GM23338 (cell line): ENCODE measurements at regions not wholly inside any gene's neighbourhood (a gene's known extent, or its start where the extent isn't known, plus 50 kb on each side); places are given as distances from the start of the nearest gene placed in this dataset.

ENCODE experiments used
- ATAC-seq: fragments of 200-7000 bp; cut with Tn5 transposase; 3 replicates; pipeline ENCODE4 v1.9.1; 2020
- DNase-seq: peaks from one replicate; pipeline ENCODE4 v3.0.0-alpha.2; 2015; ENCODE audit warnings: low spot score
- H2AFZ ChIP-seq: fragments of 200-600 bp; sonication (generic); 2 replicates; pipeline ENCODE4 v1.8.0; 2016; ENCODE audit warnings: antibody characterized with exemption, mild to moderate bottlenecking, moderate library complexity
- H3F3A ChIP-seq: fragments of 200-600 bp; sonication (generic); replicated peaks from 2 replicates; pipeline ENCODE4 v1.8.0; 2017; ENCODE audit warnings: antibody characterized with exemption, mixed run types, low read depth
- H3K27ac ChIP-seq: fragments of 200-600 bp; sonication (generic); 2 replicates; pipeline ENCODE4 v1.6.1; 2016; ENCODE audit warnings: low read depth
- H3K27me3 ChIP-seq: fragments of 200-600 bp; sonication (generic); 2 replicates; pipeline ENCODE4 v1.8.0; 2016; ENCODE audit warnings: mild to moderate bottlenecking, mixed run types, moderate library complexity; ENCODE audit not compliant: insufficient read depth
- H3K36me3 ChIP-seq: fragments of 200-600 bp; sonication (generic); 2 replicates; pipeline ENCODE4 v1.8.0; 2016; ENCODE audit warnings: mild to moderate bottlenecking; ENCODE audit not compliant: insufficient read depth
- H3K4me1 ChIP-seq: fragments of 200-600 bp; sonication (generic); 2 replicates; pipeline ENCODE4 v1.8.0; 2016; ENCODE audit warnings: mild to moderate bottlenecking, moderate library complexity; ENCODE audit not compliant: insufficient read depth
- H3K4me2 ChIP-seq: fragments of 200-600 bp; sonication (generic); 2 replicates; pipeline ENCODE4 v1.7.1; 2017; ENCODE audit warnings: mixed run types
- H3K4me3 ChIP-seq: fragments of 200-600 bp; sonication (generic); 2 replicates; pipeline ENCODE4 v1.6.1; 2016; ENCODE audit warnings: mixed run types
- H3K79me2 ChIP-seq: fragments of 200-600 bp; sonication (generic); replicated peaks from 2 replicates; pipeline ENCODE4 v1.8.0; 2017; ENCODE audit warnings: mild to moderate bottlenecking; ENCODE audit not compliant: insufficient read depth
- H3K9me2 ChIP-seq: fragments of 200-600 bp; sonication (generic); 2 replicates; pipeline ENCODE4 v1.8.0; 2017; ENCODE audit not compliant: insufficient read depth
- H4K20me1 ChIP-seq: fragments of 200-600 bp; sonication (generic); replicated peaks from 2 replicates; pipeline ENCODE4 v1.8.0; 2017; ENCODE audit warnings: mild to moderate bottlenecking; ENCODE audit not compliant: insufficient read depth
- H3K27ac Mint-ChIP-seq: 2 replicates; pipeline ENCODE4 v1.8.0; 2020; ENCODE audit warnings: inconsistent platforms, mild to moderate bottlenecking, moderate library complexity, mixed read lengths
- H3K27me3 Mint-ChIP-seq: 3 replicates; pipeline ENCODE4 v1.8.0; 2022; ENCODE audit warnings: low read depth, mild to moderate bottlenecking, moderate library complexity, mixed read lengths, inconsistent platforms; ENCODE audit not compliant: insufficient read depth, poor library complexity
- H3K36me3 Mint-ChIP-seq: 3 replicates; pipeline ENCODE4 v1.8.0; 2021; ENCODE audit warnings: low read depth, mild to moderate bottlenecking, inconsistent platforms, moderate library complexity, mixed read lengths
- H3K4me1 Mint-ChIP-seq: 3 replicates; pipeline ENCODE4 v1.8.0; 2020; ENCODE audit warnings: mild to moderate bottlenecking, inconsistent platforms, mixed read lengths
- H3K4me3 Mint-ChIP-seq: 3 replicates; pipeline ENCODE4 v1.8.0; 2021; ENCODE audit warnings: moderate library complexity, mild to moderate bottlenecking, inconsistent platforms, mixed read lengths
- H3K9me3 Mint-ChIP-seq: 3 replicates; pipeline ENCODE4 v1.8.0; 2020; ENCODE audit warnings: moderate library complexity, mild to moderate bottlenecking, inconsistent platforms, mixed read lengths
- CREB1 ChIP-seq: fragments of 250-450 bp; sonication (Bioruptor Pico); IDR thresholded peaks from 2 replicates; pipeline ENCODE4 v1.5.0; 2020; ENCODE audit warnings: low read depth, mild to moderate bottlenecking, moderate library complexity
- CTCF ChIP-seq, 2 experiments: fragments of 200-600 bp in 1 of 2; sonication (generic) in 1 of 2; conservative IDR thresholded peaks; 2 replicates each; pipeline versions ENCODE4 v1.5.1 to v1.6.1; 2016 to 2017; ENCODE audit warnings: antibody characterized with exemption in 2 of 2, low read depth in 2 of 2, mild to moderate bottlenecking in 2 of 2, moderate library complexity in 1 of 2
- ETS1 ChIP-seq: IDR thresholded peaks from 2 replicates; pipeline ENCODE4 v1.6.1; 2016; ENCODE audit warnings: antibody characterized with exemption
- EZH2 ChIP-seq: fragments of 200-600 bp; sonication (generic); IDR thresholded peaks from one replicate; pipeline ENCODE4 v1.8.0; 2017; ENCODE audit warnings: antibody characterized with exemption, mild to moderate bottlenecking, low read depth; ENCODE audit not compliant: unreplicated experiment
- EZH2phosphoT487 ChIP-seq: fragments of 200-600 bp; sonication (generic); IDR thresholded peaks from one replicate; pipeline ENCODE4 v1.8.1; 2018; ENCODE audit warnings: antibody characterized with exemption; ENCODE audit not compliant: unreplicated experiment
- JUNB ChIP-seq: IDR thresholded peaks from one replicate; pipeline ENCODE4 v1.6.1; 2016; ENCODE audit warnings: antibody characterized with exemption; ENCODE audit not compliant: unreplicated experiment
- NANOG ChIP-seq: IDR thresholded peaks from 2 replicates; pipeline ENCODE4 v1.6.1; 2016; ENCODE audit warnings: antibody characterized with exemption, borderline replicate concordance
- POLR2AphosphoS5 ChIP-seq: IDR thresholded peaks from 2 replicates; pipeline ENCODE4 v1.6.1; 2016; ENCODE audit warnings: antibody characterized with exemption, low read depth
- REST ChIP-seq: IDR thresholded peaks from one replicate; pipeline ENCODE4 v1.6.1; 2018; ENCODE audit warnings: antibody characterized with exemption; ENCODE audit not compliant: unreplicated experiment
- STAT1 ChIP-seq: IDR thresholded peaks from one replicate; pipeline ENCODE4 v1.6.1; 2016; ENCODE audit warnings: antibody characterized with exemption; ENCODE audit not compliant: unreplicated experiment
- ZNF114 ChIP-seq: fragments of 250-450 bp; sonication (Bioruptor Pico); IDR thresholded peaks from 2 replicates; pipeline ENCODE4 v1.5.0; 2020; ENCODE audit warnings: mild to moderate bottlenecking, moderate library complexity
- ZNF331 ChIP-seq: fragments of 250-450 bp; sonication (Bioruptor Pico); IDR thresholded peaks from 2 replicates; pipeline ENCODE4 v1.5.0; 2020; ENCODE audit warnings: low read depth, mild to moderate bottlenecking, moderate library complexity
- ZNF462 ChIP-seq: fragments of 250-450 bp; sonication (Bioruptor Pico); IDR thresholded peaks from 2 replicates; pipeline ENCODE4 v1.5.0; 2020; ENCODE audit warnings: mild to moderate bottlenecking, moderate library complexity

- H3K79me2 ChIP-seq: no peaks in the 10 kb centered on the region
Observed at GRCh38 chrY:17318631-17319030, 561.4 kb downstream of the CDY2B start.

More at GRCh38 chrY:17318631-17319030, 561.4 kb downstream of the CDY2B start:
- Histone ChIP-seq H3K9me2 (no peaks in the 10 kb centered on the region), H4K20me1 (no peaks in the 10 kb centered on the region), H3F3A (no peaks in the 10 kb centered on the region), H3K4me2 (no peak overlapping the region), H3K4me3 (no peak overlapping the region), H3K4me1 (no peaks in the 10 kb centered on the region), H3K36me3 (no peaks in the 10 kb centered on the region), H2AFZ (no peak overlapping the region), H3K27ac (no peak overlapping the region), H3K27me3 (no peaks in the 10 kb centered on the region)
- Mint-ChIP-seq H3K36me3 (peaks cover 7% of the 10 kb centered on the region; the same call in 1 of the 3 replicates), H3K27ac (no peak overlapping the region), H3K4me3 (no peak overlapping the region), H3K9me3 (peaks cover 16% of the 10 kb centered on the region), H3K4me1 (no peaks in the 10 kb centered on the region), H3K27me3 (no peaks in the 10 kb centered on the region)
- DNase-seq (no peak), ATAC-seq (no peak)
- TF ChIP-seq NANOG (no peak), CREB1 (no peak), ZNF462 (no peak), EZH2 (no peak), ZNF331 (no peak), JUNB (no peak), ETS1 (no peak), EZH2phosphoT487 (no peak), POLR2AphosphoS5 (no peak), REST (no peak), ZNF114 (CRISPR knock-in tag) (no peak), CTCF (conservative IDR thresholded peaks at IDR 0.05; ENCODE audit: low read depth in 2 of 2) (no peak), STAT1 (no peak)
